ENCODE measurements at regions not wholly inside any gene's neighbourhood (a gene's known extent, or its start where the extent isn't known, plus 50 kb on each side); places are given as distances from the start of the nearest gene placed in this dataset.

GRCh38 chr3:194880940-194881925 is 195.6 kb downstream of the FAM43A start (continued):
- no peak for TF ChIP-seq ZIC2 (tag by site-specific recombination; IDR thresholded peaks at IDR 0.05)
- TF ChIP-seq ZSCAN23 (tag by site-specific recombination; IDR thresholded peaks at IDR 0.05) = no peak
- no peak for TF ChIP-seq BCL11A (tag by site-specific recombination; IDR thresholded peaks at IDR 0.05; ENCODE audit: low read depth)
- no peak for TF ChIP-seq IKZF3 (tag by site-specific recombination; IDR thresholded peaks at IDR 0.05)
- no peak for TF ChIP-seq ZNF701 (tag by site-specific recombination; IDR thresholded peaks at IDR 0.05)
- TF ChIP-seq ZNF501 (tag by site-specific recombination; IDR thresholded peaks at IDR 0.05) = no peak

GRCh38 chr3:194884649-194885315 is 199.1 kb downstream of the FAM43A start:
- no peak for TF ChIP-seq HOXC10 (CRISPR knock-in tag; IDR thresholded peaks at IDR 0.05)
- no peak for TF ChIP-seq ZNF548 (tag by site-specific recombination; IDR thresholded peaks at IDR 0.05)
- no peak for TF ChIP-seq ZSCAN18 (tag by site-specific recombination; IDR thresholded peaks at IDR 0.05)
- TF ChIP-seq ZBTB20 (tag by site-specific recombination; IDR thresholded peaks at IDR 0.05) = no peak
- TF ChIP-seq ZNF561 (tag by site-specific recombination; IDR thresholded peaks at IDR 0.05; ENCODE audit: borderline replicate concordance) = no peak
- no peak for TF ChIP-seq GLI2 (tag by site-specific recombination; IDR thresholded peaks at IDR 0.05; ENCODE audit: borderline replicate concordance, low read depth)
- no peak for TF ChIP-seq SALL2 (tag by site-specific recombination; IDR thresholded peaks at IDR 0.05; ENCODE audit: borderline replicate concordance)
- Histone ChIP-seq H3K4me1 (ENCODE audit: control insufficient read depth, insufficient read depth, low read length) (no peaks in the 10 kb centered on the region), H3K27ac (ENCODE audit: extremely low read depth, low read depth, low read length) (no peak overlapping the region), H3K4me3 (ENCODE audit: low read depth, low read length) (no peak overlapping the region), H3K9me3 (ENCODE audit: control insufficient read depth, insufficient read depth, low read depth, low read length) (no peaks in the 10 kb centered on the region), H3K36me3 (ENCODE audit: control insufficient read depth in 2 of 2, insufficient read depth in 1 of 2, low read length in 2 of 2) (no peaks in the 10 kb centered on the region)
- POLR2A ChIA-PET = no interaction called here
- CTCF ChIA-PET = no interaction called here

- CTCF ChIA-PET = no interaction called here
- no peaks in the 10 kb centered on the region for H3K9me3 ChIP-seq (ENCODE audit: control insufficient read depth, insufficient read depth, low read depth, low read length)
- no peaks in the 10 kb centered on the region for H3K4me1 ChIP-seq (ENCODE audit: control insufficient read depth, insufficient read depth, low read length)
- no peaks in the 10 kb centered on the region for H3K36me3 ChIP-seq (ENCODE audit: control insufficient read depth in 2 of 2, insufficient read depth in 1 of 2, low read length in 2 of 2)
- H3K4me3 ChIP-seq (ENCODE audit: low read depth, low read length) = no peak overlapping the region
- H3K27ac ChIP-seq (ENCODE audit: extremely low read depth, low read depth, low read length) = no peak overlapping the region
- POLR2A ChIA-PET = no interaction called here
- no peak for TF ChIP-seq ZNF10 (tag by site-specific recombination; IDR thresholded peaks at IDR 0.05)
- no peak for TF ChIP-seq ZFP3 (tag by site-specific recombination; IDR thresholded peaks at IDR 0.05; ENCODE audit: low read depth)
- no peak for TF ChIP-seq MEIS1 (CRISPR knock-in tag; IDR thresholded peaks at IDR 0.05; ENCODE audit: borderline replicate concordance)
- no peak for TF ChIP-seq ATF2 (tag by site-specific recombination; IDR thresholded peaks at IDR 0.05; ENCODE audit: low read depth)
- no peak for TF ChIP-seq ZNF169 (tag by site-specific recombination; IDR thresholded peaks at IDR 0.05)
- no peak for TF ChIP-seq ZBTB6 (tag by site-specific recombination; IDR thresholded peaks at IDR 0.05)
- TF ChIP-seq ZNF488 (tag by site-specific recombination; IDR thresholded peaks at IDR 0.05) = no peak
- no peak for TF ChIP-seq ZBTB11 (tag by site-specific recombination; conservative IDR thresholded peaks at IDR 0.05; ENCODE audit: low read depth)
- no peak for TF ChIP-seq GLIS2 (tag by site-specific recombination; IDR thresholded peaks at IDR 0.05)
These were observed 200.1 kb downstream of the FAM43A start for GRCh38 chr3:194885766-194886165.
